ENCODE measurements at regions not wholly inside any gene's neighbourhood (a gene's known extent, or its start where the extent isn't known, plus 50 kb on each side); places are given as distances from the start of the nearest gene placed in this dataset.

- no peak for TF ChIP-seq EP300 (IDR thresholded peaks at IDR 0.05)
- no peak for TF ChIP-seq CTCF (IDR thresholded peaks at IDR 0.05)
- no peak for TF ChIP-seq POLR2AphosphoS5 (IDR thresholded peaks at IDR 0.05)
Observed at GRCh38 chr4:123298801-123299200, 97.8 kb upstream of the SPRY1 start.

Data from esophagus muscularis mucosa (tissue), 4 donors.